NCI-H2081 (cell line): ENCODE measurements at regions not wholly inside any gene's neighbourhood (a gene's known extent, or its start where the extent isn't known, plus 50 kb on each side); places are given as distances from the start of the nearest gene placed in this dataset.

Experiments
- DNase-seq, 2 experiments: peaks; one replicate each; lab custom pipeline; 2025; lab: John Stamatoyannopoulos, UW

DNA sequence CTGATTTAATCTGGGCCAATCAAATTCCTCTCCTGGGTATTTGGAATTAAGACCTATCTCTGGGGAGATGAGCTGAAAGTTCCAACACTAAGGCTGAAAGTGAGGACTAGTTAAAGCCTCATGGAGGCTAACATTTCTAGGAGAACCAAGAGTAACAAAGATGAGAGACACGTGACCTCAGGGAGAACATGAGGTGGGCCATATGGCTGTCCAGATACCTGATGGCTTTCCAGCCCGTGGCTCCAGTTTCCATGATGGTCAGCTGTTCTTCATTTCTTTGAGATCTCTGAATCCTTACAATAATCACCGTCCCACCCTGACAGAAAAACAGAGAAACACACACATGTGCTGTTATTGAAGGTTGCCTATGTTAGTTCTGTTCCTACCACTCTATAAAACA lies 66.1 kb downstream of the LEPR start:
- no peak for DNase-seq

DNA sequence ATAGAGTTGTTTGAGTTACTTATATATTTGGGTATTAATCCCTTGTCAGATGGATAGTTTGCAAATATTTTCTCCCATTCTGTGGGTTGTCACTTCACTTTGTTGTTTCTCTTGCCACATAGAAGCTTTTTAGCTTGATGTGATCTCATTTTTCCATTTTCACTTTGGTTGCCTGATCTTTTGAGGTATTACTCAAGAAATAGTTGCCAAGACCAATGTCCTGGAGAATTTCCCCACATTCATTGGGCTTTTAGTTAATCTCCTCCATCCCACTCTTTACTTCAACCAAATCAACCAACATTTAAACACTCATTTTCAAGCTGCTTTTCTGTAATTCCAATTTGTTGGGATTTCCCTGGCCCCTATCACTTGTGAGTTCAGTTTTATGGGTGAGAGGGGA lies 69.0 kb downstream of the LEPR start:
- DNase-seq, result no peak

DNA sequence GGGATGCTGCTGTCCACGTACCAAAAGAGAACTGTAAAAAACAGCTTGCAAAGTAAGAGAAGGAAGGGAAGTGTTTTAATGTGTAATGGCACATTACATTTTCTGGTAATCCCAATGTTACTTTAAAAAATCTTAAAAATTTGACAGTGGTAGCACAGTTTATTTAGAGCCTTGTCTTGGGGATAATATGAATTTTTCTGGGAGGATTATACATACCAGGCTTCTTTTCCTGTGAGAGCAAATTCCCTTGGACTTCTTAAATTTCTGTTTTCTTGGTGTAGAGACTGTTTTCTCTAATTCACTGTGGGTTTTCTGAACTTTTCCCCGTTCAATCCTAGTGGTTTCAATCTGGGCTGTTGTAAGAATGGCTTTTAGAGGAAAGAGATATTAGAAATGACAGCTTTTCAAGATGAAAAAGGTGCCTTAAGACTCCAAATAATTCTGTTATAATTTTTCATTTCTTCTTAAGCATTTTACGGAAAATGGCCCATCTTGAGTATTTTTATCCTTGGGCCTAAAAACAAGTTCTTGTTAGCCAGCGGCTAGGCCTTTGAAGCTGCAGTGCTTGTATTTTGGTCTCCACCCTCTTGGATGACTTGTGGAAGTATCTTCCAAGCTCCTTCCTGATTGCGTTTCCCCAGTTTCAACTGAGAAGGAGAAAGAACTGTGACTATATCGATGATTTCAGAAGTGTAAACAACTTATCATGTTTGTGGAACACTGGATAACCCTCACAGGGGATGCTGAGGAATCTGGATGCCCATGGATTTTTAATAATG lies 70.0 kb downstream of the LEPR start:
- no peak for DNase-seq

DNA sequence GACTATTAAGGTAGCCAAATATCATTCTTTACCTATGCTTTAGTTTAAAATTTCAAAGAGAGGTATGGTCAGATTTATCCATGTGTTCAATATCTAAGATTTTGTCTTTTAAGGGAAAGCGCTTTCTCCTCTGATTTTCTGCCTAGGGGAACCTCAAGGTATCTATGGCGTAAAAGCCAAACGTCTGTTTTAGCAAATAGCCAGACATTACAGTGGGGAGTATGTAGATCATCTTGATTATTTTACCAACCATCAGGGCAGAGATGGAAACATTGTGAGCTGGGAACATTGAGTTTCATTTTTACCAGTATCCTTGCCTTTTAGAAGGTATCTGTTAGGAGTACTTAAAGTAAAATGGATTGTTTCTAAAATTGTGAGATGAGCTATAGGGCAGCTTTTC lies 71.0 kb downstream of the LEPR start:
- DNase-seq, result no peak

DNA sequence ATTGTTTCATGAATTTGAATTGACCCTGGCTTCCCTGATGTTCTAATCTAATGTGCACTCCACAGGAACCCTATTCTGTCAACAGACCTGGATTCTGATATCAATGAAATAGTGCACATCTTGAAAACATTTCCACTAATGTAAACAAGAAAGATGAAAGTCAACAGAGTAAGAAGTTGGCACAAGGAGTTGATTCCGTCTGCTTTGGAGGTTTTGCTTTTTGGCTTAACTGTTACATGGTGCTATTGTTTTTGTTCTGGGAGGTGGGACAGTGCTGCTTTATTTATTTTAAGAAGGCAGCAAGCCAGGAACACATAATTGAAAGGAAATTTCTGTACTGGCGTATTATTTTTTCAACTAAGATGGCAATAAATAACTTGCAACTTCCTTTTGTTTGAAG lies 73.3 kb downstream of the LEPR start:
- no peak for DNase-seq

DNA sequence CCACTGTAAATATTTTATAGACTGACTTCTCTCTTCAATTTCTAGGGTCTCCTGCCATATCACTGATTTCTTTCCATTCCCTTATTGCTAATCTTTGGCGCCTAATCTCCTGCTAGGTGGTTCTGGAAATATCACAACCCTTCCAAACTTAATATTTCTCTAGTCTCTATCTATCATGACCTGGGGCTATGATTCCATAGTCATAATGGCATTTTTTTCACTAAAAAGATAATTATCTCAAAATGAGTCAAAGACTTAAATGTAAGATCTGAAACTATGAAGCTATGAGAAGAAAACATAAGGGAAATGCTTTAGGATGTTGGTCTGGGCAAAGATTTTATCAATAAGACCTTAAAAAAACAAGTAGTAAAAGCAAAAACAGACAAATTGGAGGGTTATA lies 74.2 kb downstream of the LEPR start:
- DNase-seq, result no peak

DNA sequence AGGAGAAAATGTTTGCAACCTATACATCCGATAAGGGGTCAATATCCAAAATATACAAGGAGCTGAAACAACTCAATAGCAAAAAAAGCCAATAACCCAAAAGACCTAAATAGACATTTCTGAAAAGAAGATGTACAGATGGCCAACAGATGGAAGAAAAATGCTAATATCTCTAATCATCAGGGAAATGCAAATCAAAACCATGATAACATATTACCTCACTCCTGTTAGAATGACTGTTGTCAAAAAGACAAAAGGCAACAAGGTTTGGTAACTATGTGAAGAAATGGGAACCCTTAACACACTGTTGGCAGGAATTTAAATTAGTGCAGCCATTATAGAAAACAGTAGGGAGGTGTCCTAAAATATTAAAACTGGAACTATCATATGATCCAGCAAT lies 74.7 kb downstream of the LEPR start:
- no peak for DNase-seq

DNA sequence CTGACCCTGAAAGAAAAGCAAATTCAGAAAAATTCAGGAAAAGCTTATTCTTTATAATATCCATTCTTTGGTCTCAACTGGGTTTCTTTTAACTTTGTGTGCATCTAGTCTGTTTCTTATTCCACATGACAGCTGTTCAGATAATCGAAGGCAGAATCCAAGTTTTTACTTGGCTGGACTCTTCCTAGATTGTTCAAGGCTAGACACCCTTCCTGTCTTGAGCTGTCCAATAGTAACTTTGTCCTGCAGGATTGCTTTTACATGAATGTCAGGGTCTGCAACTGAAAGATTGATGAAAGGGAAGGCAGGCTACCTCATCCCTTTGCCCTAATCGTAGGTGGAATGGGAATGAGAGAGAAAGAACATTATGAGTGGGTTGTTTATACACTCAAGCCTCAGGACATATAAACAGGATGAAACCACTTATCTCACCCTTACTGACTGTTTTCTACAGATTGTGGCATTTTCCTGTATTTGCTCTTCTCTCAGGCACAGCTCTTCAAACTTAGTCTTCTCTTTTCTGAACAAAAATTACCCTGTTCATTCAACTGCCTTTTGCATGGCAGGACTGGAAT lies 76.9 kb downstream of the LEPR start:
- no peak for DNase-seq

DNA sequence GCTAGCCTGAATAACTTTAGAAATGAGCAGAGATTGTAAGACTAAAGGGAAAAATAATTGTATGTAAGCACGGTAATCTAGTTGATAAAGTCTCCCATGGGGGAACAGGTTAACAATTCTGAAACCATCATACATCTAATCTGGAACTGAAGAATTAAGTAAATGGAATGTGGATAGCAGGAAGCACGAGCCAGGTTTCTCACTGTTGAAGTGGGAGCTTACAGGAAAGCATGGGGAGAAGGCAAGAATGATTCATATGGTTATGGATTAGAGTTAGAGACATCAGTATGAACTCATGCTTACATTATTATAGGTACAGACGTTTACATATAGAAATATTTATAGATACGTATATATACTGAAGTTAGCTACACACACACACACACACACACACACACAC lies 83.0 kb downstream of the LEPR start:
- DNase-seq, result no peak

DNA sequence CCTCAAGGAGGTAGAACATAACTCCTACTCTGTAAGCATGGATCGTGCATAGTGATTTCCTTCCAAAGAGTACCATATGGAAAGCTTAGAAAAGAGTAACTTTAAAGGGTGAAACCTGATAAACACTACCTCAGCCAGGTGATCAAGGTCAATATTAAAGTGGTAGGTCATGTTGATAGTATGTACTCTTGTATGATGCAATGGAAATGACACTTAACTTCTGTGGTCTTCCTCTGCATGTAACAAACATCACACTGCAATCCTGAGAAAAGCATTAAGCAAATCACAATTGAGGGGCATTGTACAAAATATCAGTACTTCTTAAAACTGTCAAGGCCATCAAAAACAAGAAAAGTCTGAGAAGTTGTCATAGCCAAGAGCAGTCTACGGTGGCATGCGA lies 83.8 kb downstream of the LEPR start:
- no peak for DNase-seq

DNA sequence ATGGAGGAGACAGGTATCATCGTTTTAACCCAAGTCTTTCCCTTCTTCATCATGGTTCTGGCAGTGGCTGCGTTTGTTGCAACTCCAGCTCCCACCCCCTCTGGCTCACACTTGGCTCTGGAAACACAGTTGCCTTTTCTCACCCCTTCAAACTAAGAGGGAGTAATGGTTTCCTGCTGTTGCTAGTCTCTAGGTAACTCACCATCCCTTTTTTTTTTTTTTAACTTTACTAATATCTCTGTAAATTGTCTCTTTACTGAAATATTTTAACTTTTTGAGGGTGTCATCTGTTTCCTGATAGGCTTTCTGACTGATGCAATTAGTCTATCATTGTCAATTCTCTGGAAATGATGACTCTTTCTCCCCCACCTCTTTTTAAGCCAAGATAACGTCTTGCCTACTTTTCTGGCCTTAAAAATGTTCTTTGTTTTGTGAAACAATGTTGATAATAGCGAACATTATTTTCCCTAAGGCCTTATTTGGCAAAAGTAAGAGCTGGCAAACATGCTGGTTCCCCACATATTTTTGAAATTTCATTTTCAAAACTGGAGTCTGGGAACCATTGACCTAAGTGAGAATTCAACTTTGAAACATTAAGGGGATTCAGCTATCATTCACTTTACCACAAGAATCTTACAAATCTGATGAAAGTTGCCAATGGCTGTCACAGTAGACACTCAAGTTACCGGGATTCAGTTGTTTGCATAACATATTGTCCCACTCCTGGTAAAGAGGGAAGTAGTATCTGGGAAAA lies 85.3 kb downstream of the LEPR start:
- DNase-seq, result no peak

DNA sequence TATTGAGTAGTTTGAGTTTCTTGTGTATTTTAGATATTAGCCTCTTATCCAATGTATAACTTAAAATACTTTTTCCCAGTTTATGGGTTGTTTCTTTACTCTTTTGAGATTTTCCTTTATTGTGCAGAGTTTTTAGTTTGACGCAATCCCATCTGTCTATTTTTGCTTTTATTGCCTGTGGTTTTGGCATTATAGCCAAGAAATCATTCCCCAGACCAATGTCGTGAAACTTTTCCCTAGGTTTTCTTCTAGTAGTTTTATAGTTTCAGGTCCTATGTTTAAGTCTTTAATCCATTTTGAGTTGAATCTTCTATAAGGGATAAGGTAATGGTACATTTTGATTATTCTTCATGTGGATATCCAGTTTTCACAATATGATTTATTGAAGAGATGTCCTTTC lies 87.6 kb downstream of the LEPR start:
- no peak for DNase-seq

DNA sequence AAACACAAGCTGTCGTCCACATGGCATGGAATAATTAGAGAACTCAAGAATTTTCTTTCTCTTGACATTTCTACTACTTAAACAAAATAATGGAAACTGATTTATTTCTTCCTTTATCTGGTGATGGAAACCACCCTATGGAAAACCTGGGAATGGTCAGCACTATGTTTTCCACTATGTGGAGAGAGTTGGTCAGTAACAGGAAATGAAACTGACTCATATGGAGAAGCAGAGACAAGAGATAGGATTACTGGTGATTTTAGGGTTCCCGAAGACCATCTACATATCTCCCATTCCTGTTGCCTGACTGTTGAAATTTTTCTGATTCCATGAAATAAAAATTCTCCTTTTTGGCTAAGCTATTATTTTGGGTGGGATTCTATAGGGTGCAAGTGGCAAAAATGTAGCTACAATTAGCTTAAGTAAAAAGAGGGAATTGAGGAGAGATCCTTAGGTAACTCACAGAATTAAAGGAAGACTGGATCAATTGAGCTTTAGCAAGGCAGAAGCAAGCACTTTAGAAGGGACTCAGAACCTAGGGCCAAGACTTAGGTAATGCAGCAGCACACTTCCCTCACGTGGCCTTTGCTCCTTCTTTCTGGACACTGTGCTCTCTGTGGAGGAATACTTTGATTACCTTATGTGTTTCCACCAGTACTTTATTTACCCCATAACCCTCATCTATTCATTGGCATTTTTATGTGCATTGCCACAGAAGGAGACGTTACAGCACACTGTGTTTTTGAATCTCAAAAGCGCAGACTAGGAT lies 89.6 kb downstream of the LEPR start:
- DNase-seq, result no peak

DNA sequence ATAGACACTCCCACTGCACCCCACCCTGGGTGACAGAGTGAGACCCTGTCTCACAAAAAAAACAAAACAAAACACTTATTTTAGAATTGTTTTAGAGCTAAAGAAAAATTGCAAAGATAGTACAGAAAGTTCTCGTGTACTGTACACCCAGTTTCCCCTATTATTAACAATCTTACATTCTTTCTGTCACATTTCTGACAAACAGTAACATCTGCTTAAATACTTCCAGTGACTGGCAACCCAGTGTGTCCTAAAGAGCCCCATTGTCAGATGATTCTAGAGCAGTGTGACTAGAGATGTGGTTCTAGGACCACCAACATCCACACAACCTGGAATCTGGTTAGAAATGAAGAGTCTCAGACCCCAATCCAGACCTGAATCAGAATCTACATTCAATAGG lies 90.5 kb downstream of the LEPR start:
- no peak for DNase-seq

DNA sequence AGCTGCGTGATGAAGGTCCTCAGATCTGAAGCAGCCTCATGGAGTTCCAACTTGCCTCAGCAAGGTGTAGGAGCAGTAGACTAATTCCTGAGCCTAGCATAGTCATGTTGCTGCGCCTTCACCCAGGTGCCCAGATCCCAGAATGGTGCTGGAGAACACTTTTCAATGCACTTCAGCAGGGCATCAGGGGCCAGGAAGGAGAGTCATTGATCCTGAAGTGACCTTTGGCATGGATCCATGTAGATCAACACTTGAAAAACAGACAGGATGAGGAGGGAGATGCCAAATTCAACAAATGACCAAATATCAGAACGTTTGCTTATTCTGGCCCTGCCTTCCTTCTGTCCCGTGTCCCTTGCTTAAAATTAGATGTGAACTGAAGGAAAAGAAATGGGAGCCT lies 91.9 kb downstream of the LEPR start:
- no peak for DNase-seq

DNA sequence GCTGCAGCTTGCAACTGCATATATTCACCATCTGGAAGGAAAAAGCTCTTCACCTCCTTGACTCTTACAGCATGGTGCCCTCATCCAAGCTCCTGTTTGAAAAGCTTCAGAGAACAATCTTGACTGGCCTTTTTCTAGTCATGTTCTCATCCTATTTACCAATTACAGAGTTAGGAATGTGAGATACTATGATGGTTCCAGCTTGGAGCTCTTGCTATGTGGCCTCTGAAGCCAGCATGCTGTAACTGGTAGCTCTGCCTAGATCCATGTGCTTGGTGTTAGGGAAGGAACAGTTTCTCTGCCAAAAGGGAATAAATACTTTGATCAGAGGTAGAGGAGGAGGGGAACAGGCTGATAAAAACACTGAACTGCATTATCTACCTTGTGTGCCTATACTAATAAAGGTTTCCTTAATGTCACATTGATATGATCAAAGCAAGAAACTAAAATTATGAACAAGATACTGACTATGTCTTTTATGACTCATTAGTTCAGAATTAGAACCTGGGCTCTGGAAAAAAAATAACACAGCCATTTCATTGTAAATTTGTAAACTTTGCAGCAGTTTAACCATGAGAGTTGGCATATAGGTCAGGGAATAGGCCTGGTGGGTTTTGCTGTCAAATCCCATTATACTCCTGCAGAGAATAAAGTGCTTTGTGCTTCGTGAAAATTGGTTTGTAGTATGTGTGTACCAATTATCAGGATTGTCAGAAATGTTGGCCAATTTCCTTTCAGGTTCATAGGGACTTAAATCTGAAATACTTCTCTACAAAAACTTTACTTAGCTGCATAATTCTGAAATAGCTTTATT lies 92.7 kb downstream of the LEPR start:
- DNase-seq, result no peak

DNA sequence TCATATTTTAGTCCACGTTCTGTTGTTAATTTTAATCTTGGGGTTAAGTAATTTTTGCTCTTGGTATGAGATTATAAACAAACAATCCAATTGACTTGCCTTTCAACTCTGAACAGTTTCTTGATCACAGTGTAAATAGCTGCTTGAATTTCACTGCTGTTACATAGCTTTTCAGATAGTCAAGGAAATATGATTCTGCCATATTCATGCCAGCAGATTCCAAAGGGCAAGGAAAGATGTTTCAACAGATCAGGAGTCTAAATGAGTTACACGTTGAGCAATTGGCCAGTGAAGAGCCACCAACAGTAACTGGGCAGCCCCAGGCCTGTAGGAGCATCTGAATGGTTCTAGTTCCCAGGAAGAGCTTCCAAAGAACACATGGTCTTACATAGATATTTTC lies 93.6 kb downstream of the LEPR start:
- no peak for DNase-seq

DNA sequence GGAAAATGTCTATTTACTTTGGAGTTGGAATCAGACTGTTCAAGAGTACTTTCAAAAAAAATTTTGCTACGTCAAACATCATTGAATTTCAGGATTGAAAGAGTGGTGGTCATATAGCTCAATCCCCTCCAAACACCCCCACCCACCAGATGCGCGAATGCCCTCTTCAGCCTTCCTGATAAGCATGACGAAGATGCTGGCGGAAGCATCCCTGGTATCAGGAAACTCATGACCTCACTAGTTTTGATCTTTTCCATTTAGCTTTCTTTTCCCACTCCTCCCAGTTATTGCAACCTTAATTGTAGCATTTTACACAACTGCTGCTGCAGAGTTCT lies 104.4 kb downstream of the LEPR start:
- DNase-seq, result no peak

DNA sequence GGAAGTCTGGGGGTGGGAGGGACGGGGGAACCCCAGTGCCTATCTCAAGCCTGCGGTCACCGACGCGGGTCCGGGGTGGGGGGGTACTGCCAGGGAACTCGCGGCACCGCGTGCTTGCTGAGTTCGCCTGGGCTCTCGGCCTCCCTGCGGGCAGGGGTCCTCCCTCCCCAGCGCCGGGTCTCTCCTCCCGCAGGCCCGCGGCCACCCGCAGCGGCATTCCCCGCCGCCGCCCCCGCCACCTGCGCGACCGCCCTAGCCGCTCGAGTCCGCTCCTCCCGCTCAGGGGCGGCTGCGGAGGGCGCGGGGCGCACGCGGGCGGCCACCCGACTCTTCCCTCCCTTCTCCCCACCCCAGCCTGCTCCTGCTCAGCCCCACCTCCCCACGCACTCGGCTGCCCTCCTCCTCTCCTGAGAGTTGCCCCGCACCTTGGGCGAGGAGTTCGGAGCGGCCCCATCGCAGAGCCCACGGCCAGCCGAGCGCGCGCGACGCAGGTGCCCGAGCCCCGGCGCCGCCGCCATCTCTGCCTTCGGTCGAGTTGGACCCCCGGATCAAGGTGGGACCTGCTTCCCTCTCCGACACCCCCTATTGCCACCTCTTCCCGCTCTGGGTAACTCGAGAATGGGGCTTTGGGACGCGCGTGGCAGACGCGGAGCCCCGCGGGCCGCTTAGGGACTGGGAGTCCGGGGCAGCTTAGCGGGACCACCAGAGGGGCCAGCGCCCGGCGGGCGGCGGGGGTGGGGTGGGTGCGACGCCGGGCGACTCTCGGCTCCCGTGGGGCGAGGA lies 105.0 kb downstream of the LEPR start:
- DNase-seq, result no peak

DNA sequence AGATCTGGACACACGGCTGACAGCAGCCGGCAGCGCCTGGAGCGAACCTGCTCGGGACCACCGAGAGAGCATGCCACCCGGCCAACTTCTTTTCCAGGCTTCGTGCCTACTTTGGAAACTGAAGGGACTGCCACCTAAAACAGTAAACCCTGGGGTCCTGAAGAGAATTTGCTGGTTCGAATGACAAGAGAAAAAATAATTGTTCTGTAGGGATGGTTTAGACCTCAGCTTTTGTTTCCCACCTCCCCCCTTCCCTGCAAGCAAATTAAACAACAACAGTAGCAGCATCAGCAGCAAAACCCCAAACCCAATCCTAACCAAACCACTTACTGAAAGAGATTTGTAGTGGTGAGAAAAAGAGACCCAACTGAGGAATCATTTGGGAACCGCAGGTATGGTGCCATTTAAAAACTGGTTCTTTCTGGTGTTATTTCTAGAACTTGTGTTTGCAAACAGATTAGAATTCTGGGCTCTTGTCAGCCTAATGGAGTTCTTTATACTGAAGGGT lies 105.6 kb downstream of the LEPR start:
- DNase-seq, result no peak

DNA sequence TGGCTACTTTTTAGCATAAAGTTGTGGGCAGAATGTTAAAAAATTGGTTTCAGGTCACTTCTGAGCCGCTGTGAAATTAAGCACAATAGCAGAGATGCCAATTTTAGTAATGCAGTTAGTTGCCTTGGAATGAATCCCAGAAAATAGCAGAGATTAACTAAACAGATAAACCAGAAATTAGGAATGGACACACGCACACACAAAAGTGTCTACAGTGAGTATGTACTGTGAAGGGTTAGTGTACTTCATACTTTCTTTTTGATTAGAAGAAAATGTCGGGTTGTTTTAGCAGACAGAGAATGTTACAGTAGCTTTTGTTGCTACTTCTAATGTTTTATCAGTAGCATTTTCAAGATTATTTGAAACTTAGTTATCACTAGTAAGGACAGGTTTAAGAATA lies 106.7 kb downstream of the LEPR start:
- DNase-seq, result peak in 1 of 2 experiments; percentile 48
